Endothelial cell of umbilical vein (primary cell): ENCODE measurements at regions not wholly inside any gene's neighbourhood (a gene's known extent, or its start where the extent isn't known, plus 50 kb on each side); places are given as distances from the start of the nearest gene placed in this dataset.

Source experiments
- BruUV-seq: library from RNA; stranded (reverse); fragments of 400-500 nt; replicated peaks from 2 replicates; lab custom pipeline; 2021; lab: Mats Ljungman, UMichigan
- CTCF ChIA-PET: fragments of 300-600, 350-600 bp; sonication (Branson Sonifier 250); formaldehyde crosslinking; loops from one replicate; lab custom pipeline; 2021; ENCODE audit warnings: antibody characterized with exemption, inconsistent platforms; lab: Charles Lee
- POLR2A ChIA-PET: fragments of 300-600, 350-600 bp; sonication (Branson Sonifier 250); formaldehyde crosslinking; loops from one replicate; lab custom pipeline; 2021; ENCODE audit warnings: antibody characterized with exemption, inconsistent platforms; lab: Charles Lee
- DNase-seq: peaks from one replicate; pipeline ENCODE4 v3.0.0-alpha.2; 2011; ENCODE audit warnings: low read depth, low spot score
- FAIRE-seq: peaks from 2 replicates; lab custom pipeline; 2011; peaks lifted over from hg19 to GRCh38; lab: Jason Lieb, UNC
- H2AFZ ChIP-seq: 2 replicates; pipeline ENCODE4 v1.6.0; 2012; ENCODE audit warnings: low read depth, low read length, control low read depth, inconsistent platforms
- H3K27ac ChIP-seq: 2 replicates; pipeline ENCODE4 v1.5.1; 2011; ENCODE audit warnings: low read depth, mild to moderate bottlenecking, control low read depth, low read length, moderate library complexity; ENCODE audit not compliant: insufficient read depth
- H3K27me3 ChIP-seq, 2 experiments: 2 replicates each; pipeline versions ENCODE4 v1.6.0 to v1.6.1; 2011; ENCODE audit warnings: low read length in 2 of 2, mixed read lengths in 1 of 2; ENCODE audit not compliant: control insufficient read depth in 2 of 2, insufficient read depth in 2 of 2
- H3K36me3 ChIP-seq, 2 experiments: 2 replicates in 1 of 2; 3 replicates in 1 of 2; pipeline ENCODE4 v1.5.1; 2011; ENCODE audit warnings: low read length in 2 of 2, mild to moderate bottlenecking in 1 of 2, moderate library complexity in 1 of 2; ENCODE audit not compliant: control insufficient read depth in 2 of 2, insufficient read depth in 2 of 2; ENCODE audit errors: extremely low read depth in 1 of 2
- H3K4me1 ChIP-seq: 3 replicates; pipeline ENCODE4 v1.5.1; 2011; ENCODE audit warnings: mild to moderate bottlenecking, low read length; ENCODE audit not compliant: control insufficient read depth, insufficient read depth; ENCODE audit errors: extremely low read depth
- H3K4me2 ChIP-seq: 2 replicates; pipeline ENCODE4 v1.6.1; 2011; ENCODE audit warnings: low read length, control low read depth, mixed read lengths; ENCODE audit not compliant: insufficient read depth
- H3K4me3 ChIP-seq, 3 experiments: fragments of 200-600 bp in 1 of 3; sonication (generic), shearing (Covaris generic) in 1 of 3; replicated peaks in 1 of 3; 2 replicates each; pipeline ENCODE4 v1.5.1; 2011 to 2016; ENCODE audit warnings: control low read depth in 3 of 3, low read length in 3 of 3, mild to moderate bottlenecking in 2 of 3, inconsistent platforms in 1 of 3, low read depth in 1 of 3, moderate library complexity in 1 of 3; ENCODE audit not compliant: insufficient read depth in 1 of 3
- H3K79me2 ChIP-seq: 2 replicates; pipeline ENCODE4 v1.6.0; 2012; ENCODE audit warnings: low read length, inconsistent platforms; ENCODE audit not compliant: control insufficient read depth, insufficient read depth
- H3K9ac ChIP-seq: replicated peaks from 2 replicates; pipeline ENCODE3; 2011; ENCODE audit warnings: low read length, control low read depth; ENCODE audit not compliant: insufficient read depth; ENCODE audit errors: extremely low read depth
- H3K9me1 ChIP-seq: replicated peaks from 3 replicates; pipeline ENCODE4 v1.6.0; 2011; ENCODE audit warnings: mild to moderate bottlenecking, low read length; ENCODE audit not compliant: control insufficient read depth, insufficient read depth; ENCODE audit errors: extremely low read depth
- H3K9me3 ChIP-seq: replicated peaks from 2 replicates; pipeline ENCODE4 v1.5.1; 2012; ENCODE audit warnings: low read length, inconsistent platforms; ENCODE audit not compliant: control insufficient read depth, insufficient read depth
- H4K20me1 ChIP-seq: replicated peaks from 2 replicates; pipeline ENCODE3; 2011; ENCODE audit warnings: mild to moderate bottlenecking, low read length; ENCODE audit not compliant: control insufficient read depth, insufficient read depth; ENCODE audit errors: extremely low read depth
- EZH2 ChIP-seq: IDR thresholded peaks from 2 replicates; pipeline ENCODE4 v1.6.1; 2012; ENCODE audit warnings: borderline replicate concordance, low read depth, mild to moderate bottlenecking, moderate library complexity, low read length, inconsistent platforms; ENCODE audit not compliant: severe bottlenecking
- FOS ChIP-seq: IDR thresholded peaks from 2 replicates; pipeline ENCODE4 v1.6.1; 2011; ENCODE audit warnings: mild to moderate bottlenecking, low read length, moderate library complexity, borderline replicate concordance; ENCODE audit not compliant: insufficient read depth
- GATA2 ChIP-seq: IDR thresholded peaks from 2 replicates; pipeline ENCODE4 v1.7.0; 2011; ENCODE audit warnings: low read depth, mild to moderate bottlenecking, moderate library complexity, mixed read lengths, low read length; ENCODE audit not compliant: insufficient read length, insufficient read depth
- JUN ChIP-seq: IDR thresholded peaks from 2 replicates; pipeline ENCODE4 v1.6.1; 2011; ENCODE audit warnings: borderline replicate concordance, low read depth; ENCODE audit not compliant: insufficient read length, insufficient read depth
- MYC ChIP-seq: IDR thresholded peaks from one replicate; pipeline ENCODE4 v1.6.1; 2011; ENCODE audit warnings: mild to moderate bottlenecking, low read depth, low read length
- POLR2A ChIP-seq: IDR thresholded peaks from 2 replicates; pipeline ENCODE4 v1.6.1; 2012; ENCODE audit warnings: low read depth, mild to moderate bottlenecking, control low read depth, low read length
- POLR2AphosphoS5 ChIP-seq: IDR thresholded peaks from 2 replicates; pipeline ENCODE4 v1.6.1; 2012; ENCODE audit warnings: low read depth, mild to moderate bottlenecking, control low read depth, low read length, moderate library complexity; ENCODE audit not compliant: insufficient read depth
- dilution Hi-C: fragments of 300-500 bp; cut with MboI; formaldehyde crosslinking; loops from one replicate; pipeline ENCODE4 v1.15.0; 2019; ENCODE audit warnings: low sequenced_read_pairs; ENCODE audit not compliant: extremely low pct_ligation_motif_present
- intact Hi-C: fragments of 100-400 bp; cut with micrococcal nuclease; formaldehyde crosslinking; loops from one replicate; pipeline ENCODE4 v1.10.0; 2022
- TF ChIP-seq, protein P1 (sequence below): IDR thresholded peaks from 2 replicates; pipeline ENCODE4 v1.6.1; 2011; ENCODE audit not compliant: insufficient read depth, insufficient read length
- TF ChIP-seq, protein P2 (sequence below), 2 donors: IDR thresholded peaks; 1 replicate in 1 of 2; 2 replicates in 1 of 2; pipeline ENCODE4 v1.5.1; 2011; ENCODE audit warnings: low read length in 2 of 2, mild to moderate bottlenecking in 2 of 2, moderate library complexity in 2 of 2, control low read depth in 1 of 2, inconsistent platforms in 1 of 2, low read depth in 1 of 2; ENCODE audit not compliant: insufficient read depth in 1 of 2; ENCODE audit errors: extremely low read depth in 1 of 2

DNA sequence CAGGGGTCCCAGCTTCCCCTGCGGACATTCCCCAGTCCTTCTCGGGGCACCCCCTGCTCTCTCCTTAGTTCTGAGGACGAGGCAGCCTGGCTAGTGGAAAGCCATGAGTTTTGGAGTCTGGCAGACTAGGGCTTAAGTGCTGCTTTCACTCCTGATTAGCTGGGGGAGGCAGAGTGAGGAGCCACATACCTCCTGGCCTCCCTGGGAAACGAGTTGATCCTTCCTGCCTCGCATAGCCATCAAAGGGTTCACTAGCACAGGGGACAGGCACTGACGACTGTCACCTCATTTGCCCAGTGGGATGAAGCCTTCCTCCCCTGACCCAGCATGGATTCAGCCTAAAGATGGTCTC lies 402.5 kb downstream of the RPS24 start:
- ChIA-PET CTCF (interaction anchor here (0.9 to 2.7 kb wide), 3 partner anchors 11 to 222 kb away, joined by 3 to 8 read pairs (median 4); no protein-coding TSS in a partner anchor), POLR2A (no interaction called here)
- H3K27me3 ChIP-seq: peaks cover 0 to 1% of the 10 kb centered on the region in 2 experiments
- H3K36me3 ChIP-seq: no peaks in the 10 kb centered on the region
- H3K9me1 ChIP-seq: no peaks in the 10 kb centered on the region
- intact Hi-C loops (no loop called here), dilution Hi-C loops (no loop called here)
- H3K27ac ChIP-seq: no peak overlapping the region
- H3K79me2 ChIP-seq: no peaks in the 10 kb centered on the region
- no peak overlapping the region for H3K9ac ChIP-seq
- H4K20me1 ChIP-seq: no peaks in the 10 kb centered on the region
- no peaks in the 10 kb centered on the region for H3K9me3 ChIP-seq
- peaks cover 9% of the 10 kb centered on the region for H3K4me1 ChIP-seq
- DNase-seq: no peak
- BruUV-seq: no TSS peak
- no peak overlapping the region for H2AFZ ChIP-seq
- no peak overlapping the region for H3K4me3 ChIP-seq
- no peak overlapping the region for H3K4me2 ChIP-seq
- no peak for TF ChIP-seq FOS
- TF ChIP-seq, protein P1, sequence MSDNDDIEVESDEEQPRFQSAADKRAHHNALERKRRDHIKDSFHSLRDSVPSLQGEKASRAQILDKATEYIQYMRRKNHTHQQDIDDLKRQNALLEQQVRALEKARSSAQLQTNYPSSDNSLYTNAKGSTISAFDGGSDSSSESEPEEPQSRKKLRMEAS: no peak
- TF ChIP-seq POLR2AphosphoS5: no peak
- no peak for TF ChIP-seq EZH2
- no peak for TF ChIP-seq POLR2A
- TF ChIP-seq, protein P2, sequence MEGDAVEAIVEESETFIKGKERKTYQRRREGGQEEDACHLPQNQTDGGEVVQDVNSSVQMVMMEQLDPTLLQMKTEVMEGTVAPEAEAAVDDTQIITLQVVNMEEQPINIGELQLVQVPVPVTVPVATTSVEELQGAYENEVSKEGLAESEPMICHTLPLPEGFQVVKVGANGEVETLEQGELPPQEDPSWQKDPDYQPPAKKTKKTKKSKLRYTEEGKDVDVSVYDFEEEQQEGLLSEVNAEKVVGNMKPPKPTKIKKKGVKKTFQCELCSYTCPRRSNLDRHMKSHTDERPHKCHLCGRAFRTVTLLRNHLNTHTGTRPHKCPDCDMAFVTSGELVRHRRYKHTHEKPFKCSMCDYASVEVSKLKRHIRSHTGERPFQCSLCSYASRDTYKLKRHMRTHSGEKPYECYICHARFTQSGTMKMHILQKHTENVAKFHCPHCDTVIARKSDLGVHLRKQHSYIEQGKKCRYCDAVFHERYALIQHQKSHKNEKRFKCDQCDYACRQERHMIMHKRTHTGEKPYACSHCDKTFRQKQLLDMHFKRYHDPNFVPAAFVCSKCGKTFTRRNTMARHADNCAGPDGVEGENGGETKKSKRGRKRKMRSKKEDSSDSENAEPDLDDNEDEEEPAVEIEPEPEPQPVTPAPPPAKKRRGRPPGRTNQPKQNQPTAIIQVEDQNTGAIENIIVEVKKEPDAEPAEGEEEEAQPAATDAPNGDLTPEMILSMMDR (IDR thresholded peaks at IDR 0.05; ENCODE audit: extremely low read depth in 1 of 2, insufficient read depth in 1 of 2, low read depth in 1 of 2, low read length in 2 of 2): no peak
- no peak for TF ChIP-seq GATA2
- no peak for TF ChIP-seq JUN
- no peak for TF ChIP-seq MYC
- no peak for FAIRE-seq
